BLaER1 (cell line): ENCODE measurements at regions not wholly inside any gene's neighbourhood (a gene's known extent, or its start where the extent isn't known, plus 50 kb on each side); places are given as distances from the start of the nearest gene placed in this dataset.

ENCODE experiments used
- H3K27ac ChIP-seq: shearing (Covaris generic); formaldehyde crosslinking; 2 replicates; pipeline ENCODE4 v1.8.1; 2022
- H3K27me3 ChIP-seq: shearing (Covaris generic); formaldehyde crosslinking; 2 replicates; pipeline ENCODE4 v1.8.1; 2022
- H3K36me3 ChIP-seq: shearing (Covaris generic); formaldehyde crosslinking; 2 replicates; pipeline ENCODE4 v1.8.1; 2022
- H3K4me1 ChIP-seq: shearing (Covaris generic); formaldehyde crosslinking; 2 replicates; pipeline ENCODE4 v1.8.1; 2022
- H3K4me2 ChIP-seq: shearing (Covaris generic); formaldehyde crosslinking; 2 replicates; pipeline ENCODE4 v1.8.1; 2022
- H3K4me3 ChIP-seq: shearing (Covaris generic); formaldehyde crosslinking; 2 replicates; pipeline ENCODE4 v1.8.1; 2022
- H3K9ac ChIP-seq: shearing (Covaris generic); formaldehyde crosslinking; 2 replicates; pipeline ENCODE4 v1.8.1; 2022
- H3K9me3 ChIP-seq: shearing (Covaris generic); formaldehyde crosslinking; 2 replicates; pipeline ENCODE4 v1.8.1; 2022
- H4K20me1 ChIP-seq: shearing (Covaris generic); formaldehyde crosslinking; 2 replicates; pipeline ENCODE4 v1.8.1; 2022
- Cebpa-rat ChIP-seq: shearing (Covaris generic); IDR thresholded peaks from 2 replicates; pipeline ENCODE4 v1.8.1; 2022

DNA sequence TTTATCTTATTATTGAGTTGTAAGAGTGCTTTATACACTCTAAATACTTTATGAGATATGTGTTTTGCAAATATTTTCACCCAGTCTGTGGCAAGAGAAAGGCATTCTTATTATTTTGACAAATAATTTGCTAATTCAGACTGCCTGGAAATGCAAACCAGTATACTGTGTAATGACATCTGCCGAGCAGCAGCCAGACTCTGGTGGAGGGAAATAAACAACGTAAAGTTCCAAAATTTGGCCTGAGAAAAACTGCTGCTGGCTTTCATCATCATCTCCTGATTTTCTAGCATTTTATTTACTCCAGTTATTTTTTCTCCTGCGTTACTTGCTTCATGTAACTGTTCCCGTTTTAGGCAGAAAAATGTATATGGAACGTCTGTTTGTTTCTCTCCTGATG, 161.6 kb downstream of the RNF152 start:
- H4K20me1 ChIP-seq, result no peaks in the 10 kb centered on the region
- peaks cover 28% of the 10 kb centered on the region for H3K9me3 ChIP-seq
- H3K4me1 ChIP-seq, result no peaks in the 10 kb centered on the region
- no peaks in the 10 kb centered on the region for H3K36me3 ChIP-seq
- H3K4me3 ChIP-seq, result no peak overlapping the region
- no peak overlapping the region for H3K9ac ChIP-seq
- no peak overlapping the region for H3K4me2 ChIP-seq
- H3K27me3 ChIP-seq, result no peaks in the 10 kb centered on the region
- no peak overlapping the region for H3K27ac ChIP-seq
- TF ChIP-seq Cebpa-rat, result no peak

DNA sequence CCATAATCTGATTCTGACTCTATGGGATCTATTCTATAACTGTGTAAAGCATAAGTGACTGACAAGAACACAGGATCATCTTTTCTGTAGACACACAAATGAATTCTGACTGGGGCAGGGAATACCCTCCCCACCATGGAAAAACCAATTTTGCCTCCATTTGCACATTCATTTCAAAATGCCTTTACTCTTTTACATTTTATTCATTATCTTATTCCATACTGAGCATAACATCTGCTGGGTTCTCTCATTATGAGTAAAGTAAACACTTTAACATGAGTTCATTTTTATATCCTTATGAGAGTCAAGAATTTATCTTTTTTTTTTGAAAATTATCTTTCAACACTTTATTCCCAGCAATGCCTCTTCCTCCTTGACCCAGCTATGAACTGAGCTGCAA, 163.5 kb downstream of the RNF152 start:
- no peaks in the 10 kb centered on the region for H3K4me1 ChIP-seq
- H3K27me3 ChIP-seq, result no peaks in the 10 kb centered on the region
- no peak overlapping the region for H3K4me2 ChIP-seq
- H3K4me3 ChIP-seq, result no peak overlapping the region
- H3K9ac ChIP-seq, result no peak overlapping the region
- H3K9me3 ChIP-seq, result peaks cover 22% of the 10 kb centered on the region
- no peaks in the 10 kb centered on the region for H4K20me1 ChIP-seq
- no peak for TF ChIP-seq Cebpa-rat
- no peaks in the 10 kb centered on the region for H3K36me3 ChIP-seq
- no peak overlapping the region for H3K27ac ChIP-seq

DNA sequence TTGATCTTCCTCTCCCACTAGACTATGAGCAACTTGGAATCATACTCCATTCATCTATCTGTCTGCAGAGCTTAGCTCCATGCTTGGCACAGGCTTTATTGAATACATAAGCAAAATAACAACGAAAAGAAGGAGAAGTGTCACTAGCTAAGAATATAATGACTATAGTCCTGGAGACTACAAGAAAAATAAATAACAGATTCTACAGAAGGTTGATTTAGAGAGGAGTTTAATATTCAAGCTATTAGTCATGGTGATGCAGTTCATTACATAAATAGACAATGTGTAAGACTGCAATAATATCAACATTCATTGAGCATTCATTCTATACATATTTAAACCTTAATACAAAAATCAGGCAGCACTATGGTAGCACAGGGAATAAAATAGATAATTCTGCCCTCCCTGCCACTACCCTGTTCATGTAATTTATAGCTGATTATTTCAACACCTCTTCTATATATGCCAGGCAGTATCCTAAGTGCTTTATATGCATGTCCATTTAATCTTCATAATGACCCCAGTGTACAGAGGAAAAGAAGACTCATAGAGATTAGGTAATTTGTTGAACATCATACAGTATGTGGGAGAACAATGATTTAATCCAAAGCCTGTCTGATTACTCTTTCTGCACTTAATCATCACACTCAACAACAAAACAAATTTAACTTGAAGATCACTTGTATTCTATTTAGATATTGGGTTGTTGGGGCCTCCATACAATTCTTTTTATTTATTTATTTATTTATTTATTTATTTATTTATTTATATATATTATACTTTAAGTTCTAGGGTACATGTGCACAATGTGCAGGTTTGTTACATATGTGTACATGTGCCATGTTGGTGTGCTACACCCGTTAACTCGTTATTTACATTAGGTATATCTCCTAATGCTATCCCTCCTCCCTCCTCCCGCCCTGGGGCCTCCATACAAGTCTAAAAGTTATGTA, 165.3 kb downstream of the RNF152 start:
- Histone ChIP-seq H3K27me3 (no peaks in the 10 kb centered on the region), H3K9me3 (peaks cover 22% of the 10 kb centered on the region), H3K36me3 (no peaks in the 10 kb centered on the region), H3K4me2 (no peak overlapping the region), H3K4me3 (no peak overlapping the region), H4K20me1 (no peaks in the 10 kb centered on the region), H3K9ac (no peak overlapping the region), H3K27ac (no peak overlapping the region), H3K4me1 (no peaks in the 10 kb centered on the region)
- TF ChIP-seq Cebpa-rat, result no peak

GRCh38 chr18:61724532-61724931, 168.3 kb downstream of the RNF152 start:
- H3K4me1 ChIP-seq, result no peaks in the 10 kb centered on the region
- H3K4me3 ChIP-seq, result no peak overlapping the region
- H3K9me3 ChIP-seq, result peaks cover 22% of the 10 kb centered on the region
- H4K20me1 ChIP-seq, result no peaks in the 10 kb centered on the region
- H3K36me3 ChIP-seq, result no peaks in the 10 kb centered on the region
- TF ChIP-seq Cebpa-rat, result no peak
- no peak overlapping the region for H3K27ac ChIP-seq
- no peak overlapping the region for H3K4me2 ChIP-seq
- H3K27me3 ChIP-seq, result no peaks in the 10 kb centered on the region
- no peak overlapping the region for H3K9ac ChIP-seq

DNA sequence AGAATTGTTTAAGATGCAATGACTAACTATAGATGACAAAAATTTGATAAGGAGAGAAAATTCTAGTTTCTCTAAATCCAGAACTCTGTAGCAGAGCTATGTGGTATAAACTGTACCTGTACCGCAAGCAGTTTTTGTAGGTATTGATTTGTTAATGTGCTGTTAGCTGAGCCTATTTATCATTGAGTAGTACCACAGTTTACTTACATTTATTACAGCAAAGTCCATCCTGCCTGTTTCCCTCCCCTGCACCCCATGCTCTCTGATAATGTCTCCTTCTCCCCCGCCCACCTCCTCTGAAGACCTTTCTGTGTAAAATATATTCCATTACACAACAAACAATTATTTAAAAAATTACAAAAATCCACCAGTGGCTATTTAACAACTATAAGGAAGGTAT, 170.6 kb downstream of the RNF152 start:
- Histone ChIP-seq H3K9me3 (peaks cover 22% of the 10 kb centered on the region), H3K27me3 (no peaks in the 10 kb centered on the region), H4K20me1 (no peaks in the 10 kb centered on the region), H3K9ac (no peak overlapping the region), H3K4me1 (no peaks in the 10 kb centered on the region), H3K4me3 (no peak overlapping the region), H3K4me2 (no peak overlapping the region), H3K27ac (no peak overlapping the region), H3K36me3 (no peaks in the 10 kb centered on the region)
- TF ChIP-seq Cebpa-rat, result no peak

DNA sequence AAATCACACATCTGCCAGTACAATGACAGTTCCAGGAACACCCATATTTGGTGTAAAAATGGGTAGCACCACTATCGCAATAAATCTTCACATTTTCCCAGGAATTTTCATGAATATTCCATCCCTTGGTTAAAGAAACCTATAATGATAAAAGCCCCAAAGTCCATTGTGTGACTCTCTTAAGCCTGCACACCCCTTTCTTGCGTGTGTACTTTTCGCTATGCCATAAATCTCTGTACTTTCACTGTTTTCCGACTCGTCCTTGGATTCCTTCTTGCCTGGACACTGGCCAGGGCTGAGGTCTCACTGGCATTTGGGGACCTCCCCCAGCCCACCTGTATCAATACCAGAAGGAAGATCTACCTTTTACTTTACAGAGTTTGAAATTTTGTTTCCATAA, 172.3 kb downstream of the RNF152 start:
- no peak overlapping the region for H3K9ac ChIP-seq
- H3K4me3 ChIP-seq, result no peak overlapping the region
- H4K20me1 ChIP-seq, result no peaks in the 10 kb centered on the region
- H3K27me3 ChIP-seq, result no peaks in the 10 kb centered on the region
- no peak for TF ChIP-seq Cebpa-rat
- peaks cover 7% of the 10 kb centered on the region; the same call in 1 of the 2 replicates for H3K9me3 ChIP-seq
- H3K27ac ChIP-seq, result no peak overlapping the region
- H3K4me1 ChIP-seq, result no peaks in the 10 kb centered on the region
- H3K4me2 ChIP-seq, result no peak overlapping the region
- no peaks in the 10 kb centered on the region for H3K36me3 ChIP-seq

- Histone ChIP-seq H4K20me1 (no peaks in the 10 kb centered on the region), H3K36me3 (no peaks in the 10 kb centered on the region), H3K4me2 (no peak overlapping the region), H3K4me1 (no peaks in the 10 kb centered on the region), H3K9ac (no peak overlapping the region), H3K27ac (no peak overlapping the region), H3K27me3 (no peaks in the 10 kb centered on the region), H3K4me3 (no peak overlapping the region), H3K9me3 (no peaks in the 10 kb centered on the region)
- no peak for TF ChIP-seq Cebpa-rat
Observed at GRCh38 chr18:61719671-61720070, 173.1 kb downstream of the RNF152 start.

DNA sequence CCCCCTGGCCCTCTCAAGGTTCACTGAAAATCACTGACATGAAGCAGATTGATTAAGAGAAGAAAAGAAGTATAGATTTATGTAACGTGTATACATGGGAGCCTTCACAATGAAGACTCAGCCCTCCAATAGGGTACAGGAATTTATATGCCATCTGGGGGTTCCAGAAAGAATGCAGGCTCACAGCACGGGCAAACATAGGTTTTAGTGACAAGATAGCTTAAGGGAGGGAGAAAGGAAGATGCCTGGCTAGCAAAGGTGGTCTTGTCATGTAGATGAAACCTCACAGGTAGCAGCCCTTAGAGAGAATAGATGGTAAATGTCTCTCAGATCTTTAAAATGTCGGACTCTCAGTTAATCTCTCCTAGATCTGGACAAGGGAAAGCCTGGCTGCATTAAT, 173.9 kb downstream of the RNF152 start:
- Histone ChIP-seq H3K27ac (no peak overlapping the region), H3K27me3 (no peaks in the 10 kb centered on the region), H3K36me3 (no peaks in the 10 kb centered on the region), H3K4me3 (no peak overlapping the region), H3K9ac (no peak overlapping the region), H3K9me3 (no peaks in the 10 kb centered on the region), H4K20me1 (no peaks in the 10 kb centered on the region), H3K4me1 (no peaks in the 10 kb centered on the region), H3K4me2 (no peak overlapping the region)
- no peak for TF ChIP-seq Cebpa-rat

DNA sequence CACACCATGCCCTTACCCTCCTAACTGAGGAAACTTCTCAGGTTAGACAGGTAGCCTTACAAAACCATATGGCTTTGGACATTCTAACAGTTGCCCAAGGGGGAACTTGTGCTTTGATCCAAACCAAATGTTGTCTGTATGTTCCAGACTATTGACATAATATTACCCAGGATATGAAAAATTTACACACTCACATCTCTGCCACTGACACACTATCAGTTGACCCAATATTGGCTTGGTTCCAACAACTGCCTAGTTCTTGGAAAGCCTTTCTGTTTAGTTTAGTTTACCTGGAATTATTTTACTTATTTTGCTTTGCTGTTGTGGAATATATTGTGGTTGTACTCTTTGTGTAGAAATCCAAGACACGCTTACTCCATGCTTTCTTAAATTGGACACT, 178.4 kb downstream of the RNF152 start:
- Histone ChIP-seq H3K27ac (no peak overlapping the region), H3K9ac (no peak overlapping the region), H3K4me1 (peaks cover 7% of the 10 kb centered on the region; the same call in 1 of the 2 replicates), H4K20me1 (no peaks in the 10 kb centered on the region), H3K4me3 (no peak overlapping the region), H3K27me3 (no peaks in the 10 kb centered on the region), H3K9me3 (no peaks in the 10 kb centered on the region), H3K36me3 (no peaks in the 10 kb centered on the region), H3K4me2 (no peak overlapping the region)
- TF ChIP-seq Cebpa-rat, result no peak

- no peaks in the 10 kb centered on the region for H4K20me1 ChIP-seq
- H3K4me3 ChIP-seq, result no peak overlapping the region
- TF ChIP-seq Cebpa-rat, result no peak
Observed at GRCh38 chr18:61713502-61713901, 179.3 kb downstream of the RNF152 start.

More at GRCh38 chr18:61713502-61713901, 179.3 kb downstream of the RNF152 start:
- Histone ChIP-seq H3K4me2 (no peak overlapping the region), H3K4me1 (peaks cover 7% of the 10 kb centered on the region; the same call in 1 of the 2 replicates), H3K27ac (no peak overlapping the region), H3K36me3 (no peaks in the 10 kb centered on the region), H3K27me3 (no peaks in the 10 kb centered on the region), H3K9me3 (no peaks in the 10 kb centered on the region), H3K9ac (no peak overlapping the region)
